GM20431 (cell line): ENCODE measurements at regions not wholly inside any gene's neighbourhood (a gene's known extent, or its start where the extent isn't known, plus 50 kb on each side); places are given as distances from the start of the nearest gene placed in this dataset.

Experiments used
- in situ Hi-C: fragments of 300-500 bp; cut with MseI, MboI; formaldehyde crosslinking; loops from one replicate; pipeline ENCODE4 v1.15.0; 2020; ENCODE audit warnings: low sequenced_read_pairs; ENCODE audit not compliant: unreplicated experiment

DNA sequence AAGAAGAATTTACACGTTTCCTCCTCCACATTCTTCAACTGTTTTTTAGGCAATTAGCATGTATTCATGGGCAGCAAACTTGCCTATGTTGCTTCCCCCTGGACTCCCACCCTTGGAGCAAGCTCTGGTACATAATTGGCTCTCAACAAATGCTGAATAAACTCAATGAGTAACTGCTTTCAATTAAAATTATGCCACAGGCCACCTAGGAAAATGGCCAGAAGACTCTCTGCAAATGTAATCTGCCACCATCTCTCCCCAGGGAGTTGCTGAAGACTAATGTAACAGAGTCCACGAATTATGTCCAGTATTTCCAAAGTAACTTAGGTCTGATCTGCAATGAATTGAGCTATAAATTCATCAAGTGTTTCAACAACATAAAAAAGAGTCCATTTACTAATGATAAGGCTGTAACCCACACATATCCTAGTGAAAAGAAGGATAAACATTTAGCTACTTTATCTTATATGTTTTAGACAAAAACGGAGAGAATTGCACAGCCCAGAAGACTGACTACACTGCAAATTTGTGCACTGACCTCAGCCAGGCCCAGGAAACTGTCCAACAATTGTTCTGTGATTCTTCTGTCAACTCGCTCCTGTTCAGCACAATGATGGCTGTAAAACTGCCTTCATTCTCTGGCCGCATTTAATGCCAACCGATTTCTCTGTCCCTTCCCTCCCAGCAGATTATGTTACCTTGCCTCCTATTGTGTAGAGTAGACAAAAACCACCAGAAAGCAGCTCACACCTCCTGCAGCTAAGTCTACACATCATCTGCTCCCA is 808.6 kb upstream of the ARGLU1 start:
- in situ Hi-C loops: no loop called here

DNA sequence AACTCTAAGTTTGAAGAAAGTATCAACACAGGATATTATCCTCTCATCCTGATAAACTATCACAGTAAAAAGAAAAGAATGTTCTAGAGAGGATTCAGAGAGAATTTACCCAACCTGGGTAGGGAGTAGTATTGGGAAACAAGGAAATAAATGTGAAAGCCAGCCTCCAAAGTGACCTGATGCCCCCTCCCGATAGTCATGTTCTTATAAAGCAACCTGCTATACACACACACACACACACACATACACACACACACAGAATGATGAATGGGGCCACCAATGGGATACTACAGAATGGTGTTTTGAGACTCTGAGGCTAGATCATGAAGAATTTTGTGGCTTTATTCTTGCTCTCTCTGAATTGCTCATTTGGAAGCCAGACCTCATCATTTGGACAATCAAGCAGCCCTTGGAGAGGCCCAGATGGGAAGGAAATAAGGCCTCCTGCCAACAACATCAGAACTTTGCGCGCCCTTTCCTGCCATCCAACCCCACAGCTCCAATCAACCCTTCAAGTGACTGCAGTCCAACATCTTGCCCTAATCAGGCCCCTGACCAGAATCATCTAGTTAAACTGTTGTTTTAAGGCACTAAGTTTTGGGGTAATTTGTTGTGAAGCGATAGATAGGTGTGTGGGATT is 807.9 kb upstream of the ARGLU1 start:
- in situ Hi-C loops: no loop called here

DNA sequence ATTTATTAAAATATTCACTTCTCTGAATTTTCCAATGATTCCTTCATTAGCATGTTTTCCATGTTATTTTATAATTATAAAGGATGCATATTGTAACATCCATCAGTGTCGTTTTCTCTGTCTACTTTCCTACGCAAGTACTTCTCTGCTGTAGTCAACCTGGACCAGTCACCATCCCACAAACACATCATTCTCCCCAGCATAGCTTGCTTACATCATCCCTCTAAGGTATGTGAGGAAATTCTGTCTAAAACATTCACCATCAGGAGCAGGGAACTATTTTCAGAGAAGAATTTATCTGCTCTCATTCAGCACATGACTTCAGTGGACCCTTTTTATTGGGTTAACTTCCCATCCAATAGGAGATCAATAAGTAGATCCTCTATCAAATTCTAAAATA is 806.1 kb upstream of the ARGLU1 start:
- in situ Hi-C loops: no loop called here

DNA sequence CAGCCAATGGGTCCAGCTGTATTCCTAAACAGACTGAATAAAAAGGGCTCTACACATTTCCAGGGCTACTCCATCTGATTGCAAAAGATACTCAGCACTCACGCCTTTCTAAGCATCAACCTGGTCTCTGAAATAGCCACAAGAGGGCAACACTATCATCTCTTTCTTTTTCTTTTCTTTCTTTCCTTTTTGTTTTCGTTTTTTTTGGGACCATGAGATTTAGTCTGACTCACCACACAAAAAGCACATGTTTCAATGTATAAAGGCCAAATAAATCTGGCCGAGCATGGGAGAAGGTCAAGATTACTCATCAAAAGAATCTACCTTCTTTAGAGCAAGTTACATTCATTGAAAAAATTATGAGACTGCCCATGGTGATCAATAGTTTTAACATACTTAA is 805.6 kb upstream of the ARGLU1 start:
- in situ Hi-C loops: no loop called here

DNA sequence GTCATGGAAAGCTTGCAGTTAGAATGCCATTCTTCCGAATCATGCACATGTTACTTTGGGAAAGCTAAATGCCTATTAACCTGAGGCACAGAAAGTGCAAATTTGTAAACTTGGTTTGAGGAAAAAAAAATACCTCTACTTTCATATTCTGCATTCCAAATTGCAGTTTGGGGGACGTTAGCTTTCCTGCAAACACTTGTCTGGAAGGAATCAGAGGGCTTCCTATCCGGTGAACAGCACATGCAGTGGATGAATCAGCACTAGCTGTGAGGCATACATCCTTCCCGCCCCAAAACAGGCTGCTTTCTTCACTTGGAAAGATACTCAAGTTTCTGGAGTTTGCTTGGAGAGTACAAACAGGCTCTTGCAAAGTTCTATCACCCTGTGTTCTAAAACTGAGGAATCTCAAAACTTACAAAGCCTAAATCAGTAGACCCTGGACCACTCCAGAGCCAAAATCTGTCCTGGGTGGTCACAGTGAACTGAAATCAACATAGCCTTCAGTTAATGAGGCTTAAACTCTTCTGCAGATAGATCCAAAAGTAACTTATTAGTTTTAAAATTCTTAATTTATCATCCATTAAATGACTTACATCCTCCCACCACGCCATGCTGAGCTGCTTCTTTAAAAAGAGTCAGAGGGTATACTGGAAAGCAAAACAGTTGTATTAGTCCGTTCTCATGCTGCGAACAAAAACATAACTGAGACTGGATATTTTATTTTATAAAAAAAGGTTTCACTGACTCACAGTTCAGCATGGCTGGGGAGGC is 802.3 kb upstream of the ARGLU1 start:
- in situ Hi-C loops: no loop called here

DNA sequence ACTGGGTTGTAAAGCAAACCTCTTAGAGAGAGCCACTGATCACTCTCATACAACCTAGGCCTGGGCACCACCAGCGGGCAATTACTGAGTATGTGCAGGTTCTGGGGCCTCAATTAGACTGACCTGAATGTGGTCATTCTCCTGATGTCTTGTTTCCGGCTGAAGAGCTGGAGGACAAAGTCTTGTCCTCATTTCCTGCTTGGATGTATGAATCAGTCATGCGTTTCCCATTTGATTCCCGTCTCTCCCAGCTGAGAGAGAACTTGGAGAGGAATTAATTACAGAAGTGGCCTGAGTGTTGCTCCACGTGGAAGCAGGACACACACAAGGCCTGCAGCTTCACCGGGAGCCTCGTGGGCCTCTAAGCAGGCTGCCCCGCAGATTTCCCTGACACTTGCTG is 799.3 kb upstream of the ARGLU1 start:
- in situ Hi-C loops: no loop called here

DNA sequence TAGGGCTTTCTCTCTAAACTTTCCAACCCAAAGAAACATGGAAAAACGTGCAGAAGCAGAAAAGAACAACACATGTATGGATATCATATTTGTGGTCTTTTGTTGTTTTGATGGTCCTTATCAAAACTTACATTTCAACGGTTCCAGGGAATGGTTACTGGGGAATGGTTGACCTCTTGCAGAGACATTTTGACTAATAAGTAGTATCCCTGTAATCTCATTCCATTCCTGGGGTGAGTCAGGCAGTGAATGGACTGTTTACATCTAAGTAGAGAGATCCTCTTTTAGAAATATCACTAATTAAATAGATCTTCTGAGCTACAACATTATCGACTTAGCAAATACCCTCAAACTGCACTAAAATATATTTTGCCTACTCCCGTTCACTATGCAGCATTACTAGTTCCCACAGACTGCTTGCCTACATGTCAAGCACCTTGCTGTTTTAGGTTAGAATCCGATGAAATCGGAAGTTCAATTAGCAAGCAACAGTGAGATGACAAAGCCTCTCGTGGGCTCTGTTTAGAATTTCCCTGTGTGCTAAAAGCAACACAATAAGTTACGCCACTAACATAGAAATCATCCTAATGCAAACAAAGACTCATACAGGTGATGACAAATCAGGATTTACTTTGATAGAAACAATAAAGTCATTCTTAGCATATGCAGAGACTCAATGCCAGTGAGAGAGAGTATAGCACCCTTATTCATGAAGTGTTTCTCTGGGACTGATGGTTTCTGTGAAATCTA is 797.7 kb upstream of the ARGLU1 start:
- in situ Hi-C loops: no loop called here

DNA sequence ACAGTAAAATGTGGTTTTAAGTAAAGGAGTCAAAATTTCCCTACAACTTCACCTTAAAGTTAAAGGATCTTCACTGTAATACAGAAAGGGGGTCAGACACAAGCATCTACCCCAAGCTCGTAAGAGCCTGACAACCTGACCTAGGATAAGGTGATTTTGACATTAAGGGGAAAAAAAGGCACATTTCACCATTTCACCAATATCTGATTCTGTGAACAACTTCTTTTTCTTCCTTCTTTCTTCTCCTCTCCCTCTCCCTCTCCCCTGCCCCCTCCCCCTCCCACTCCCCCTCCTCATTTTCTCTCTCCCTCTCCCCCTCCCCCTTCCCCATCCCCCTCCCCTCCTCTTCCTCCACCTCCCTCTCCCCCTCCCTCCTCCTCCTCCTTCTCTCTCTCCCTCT is 796.7 kb upstream of the ARGLU1 start:
- in situ Hi-C loops: no loop called here

DNA sequence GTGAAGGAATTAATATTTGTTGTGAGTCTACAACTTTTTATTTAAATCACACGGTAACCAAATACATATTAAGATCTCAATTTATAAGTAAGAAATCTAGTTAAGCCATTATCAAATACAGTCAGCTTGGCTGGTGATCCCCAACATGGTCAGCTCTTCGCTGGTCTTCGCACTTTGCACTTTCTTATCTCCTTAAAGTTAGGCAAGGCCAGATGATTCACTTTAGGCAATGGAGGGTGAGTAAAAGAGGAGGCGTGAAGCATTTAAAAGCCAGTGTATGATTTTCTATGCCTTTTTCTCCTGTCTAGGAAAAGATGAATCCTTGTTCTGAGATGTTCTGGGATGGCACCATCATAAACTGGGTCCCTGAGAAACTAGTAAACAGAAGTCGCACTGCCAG is 793.7 kb upstream of the ARGLU1 start:
- in situ Hi-C loops: no loop called here

DNA sequence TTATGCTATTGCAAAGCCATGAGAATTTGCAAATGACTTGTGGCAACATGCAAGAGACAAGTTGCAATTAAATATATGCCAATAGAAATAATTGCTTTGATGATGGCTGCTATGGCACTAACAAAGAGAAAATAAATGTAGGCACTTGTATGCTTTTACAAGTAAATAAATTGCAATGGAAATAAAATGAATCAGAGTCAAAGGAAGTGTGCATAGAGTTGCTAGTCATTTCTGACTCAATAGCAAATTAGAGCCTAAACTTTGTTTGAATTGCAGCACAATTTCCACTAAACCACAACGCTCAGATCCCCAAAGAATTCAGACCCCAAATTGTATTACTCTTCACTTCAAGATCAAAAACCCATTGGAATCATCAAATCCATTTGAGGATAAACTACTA is 792.1 kb upstream of the ARGLU1 start:
- in situ Hi-C loops: no loop called here

DNA sequence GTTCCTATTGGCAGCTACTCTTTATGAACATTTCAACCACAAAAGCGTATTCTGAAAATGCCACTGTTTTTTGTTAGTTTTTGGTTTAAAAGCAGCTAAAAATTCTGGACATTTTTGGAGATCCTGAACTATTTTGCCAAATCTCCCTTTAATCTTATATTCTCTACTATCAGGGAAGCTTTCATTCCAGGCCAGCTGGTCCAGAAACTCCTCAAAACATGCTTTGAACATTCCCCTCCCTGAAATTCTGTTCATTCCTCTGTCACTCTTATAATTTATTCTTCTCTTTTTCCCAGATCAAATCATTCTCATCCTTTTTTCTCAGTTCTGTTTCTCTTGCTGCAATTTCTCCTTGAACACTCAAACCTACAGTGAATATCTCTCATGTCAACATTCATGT is 790.9 kb upstream of the ARGLU1 start:
- in situ Hi-C loops: no loop called here

DNA sequence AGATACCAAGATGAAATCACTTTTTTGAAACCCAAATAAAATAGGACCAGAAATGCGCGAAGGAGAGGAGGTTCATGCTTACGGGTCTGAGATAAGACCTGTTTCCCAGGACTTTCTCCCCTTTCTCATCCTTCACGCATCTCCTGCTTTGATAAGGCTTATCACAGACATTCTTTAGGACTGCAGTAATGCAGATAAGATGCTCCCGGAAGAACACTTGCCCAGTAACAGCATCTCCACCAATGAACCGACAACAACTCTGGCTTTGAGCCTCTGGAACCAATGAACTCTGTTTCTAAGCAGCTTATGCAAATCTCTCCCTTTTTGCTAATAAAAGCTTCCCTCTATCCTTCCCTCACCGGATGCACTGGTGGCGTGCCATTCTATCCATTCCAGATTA is 783.4 kb upstream of the ARGLU1 start:
- in situ Hi-C loops: no loop called here

DNA sequence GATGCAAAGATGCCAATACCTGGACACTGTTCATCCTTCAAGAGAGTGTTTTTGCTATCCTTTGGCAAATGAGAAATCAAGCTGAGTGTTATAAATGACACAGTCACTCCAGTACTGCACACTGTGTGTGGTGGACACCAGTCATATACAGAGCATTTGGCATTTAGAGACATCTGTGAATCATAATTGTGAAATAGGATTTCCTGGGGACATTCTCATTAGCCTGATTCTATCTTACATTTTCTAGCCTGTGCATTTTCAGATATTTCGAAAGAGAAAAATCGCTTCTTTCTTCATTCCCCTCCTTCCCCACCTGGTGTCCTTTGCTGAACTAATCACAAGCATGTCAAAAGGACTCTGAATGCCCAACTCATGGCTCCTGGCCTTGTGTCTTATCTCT is 781.0 kb upstream of the ARGLU1 start:
- in situ Hi-C loops: no loop called here

DNA sequence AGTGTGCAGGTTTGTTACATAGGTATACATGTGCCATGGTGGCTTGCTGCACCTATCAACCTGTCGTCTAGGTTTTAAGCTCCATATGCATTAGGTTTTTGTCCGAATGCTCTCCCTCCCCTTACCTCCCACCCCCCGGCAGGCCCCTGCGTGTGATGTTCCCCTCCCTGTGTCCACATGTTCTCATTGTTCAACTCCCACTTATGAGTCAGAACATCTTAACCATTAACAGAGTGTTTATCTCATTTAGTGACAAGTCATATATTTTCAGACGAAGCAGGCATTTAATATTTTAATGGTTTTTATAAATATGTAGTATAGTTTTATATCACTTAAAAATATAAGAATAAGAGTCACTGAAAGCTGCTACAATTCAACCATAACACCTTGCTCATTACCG is 780.5 kb upstream of the ARGLU1 start:
- in situ Hi-C loops: no loop called here

DNA sequence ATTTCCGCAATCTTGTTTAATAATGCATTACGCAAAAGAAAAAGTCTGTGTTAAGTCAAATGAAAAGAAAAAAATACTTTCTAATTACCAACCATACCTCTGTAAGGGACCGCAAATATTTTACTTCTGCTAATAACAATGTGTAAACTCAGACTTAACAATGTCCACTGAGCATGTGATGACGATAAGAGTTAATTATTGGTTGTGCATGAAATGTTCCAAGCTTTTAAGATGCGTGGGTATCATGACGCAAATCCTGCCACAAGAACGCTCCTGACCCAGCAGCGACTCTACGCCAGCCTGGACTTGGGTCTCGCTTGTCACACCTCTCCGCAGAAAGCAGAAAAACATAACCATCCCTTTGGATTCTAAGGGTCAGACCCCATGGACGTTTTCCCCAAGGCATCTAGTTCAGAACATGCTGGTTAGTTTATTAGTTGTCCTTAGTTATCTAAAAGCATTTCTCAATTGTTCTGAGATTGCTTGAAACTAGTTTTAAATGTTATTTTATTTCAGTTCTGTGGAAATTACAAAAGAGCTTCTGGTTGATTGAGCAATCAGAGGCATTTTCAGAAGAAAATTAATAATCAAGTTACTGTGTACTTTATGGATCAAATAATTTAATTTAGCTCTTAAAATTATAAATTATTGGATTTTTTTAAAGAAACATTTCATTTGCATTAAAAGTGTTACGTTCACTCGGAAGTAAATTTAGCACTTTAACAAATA is 779.9 kb upstream of the ARGLU1 start:
- in situ Hi-C loops: no loop called here

DNA sequence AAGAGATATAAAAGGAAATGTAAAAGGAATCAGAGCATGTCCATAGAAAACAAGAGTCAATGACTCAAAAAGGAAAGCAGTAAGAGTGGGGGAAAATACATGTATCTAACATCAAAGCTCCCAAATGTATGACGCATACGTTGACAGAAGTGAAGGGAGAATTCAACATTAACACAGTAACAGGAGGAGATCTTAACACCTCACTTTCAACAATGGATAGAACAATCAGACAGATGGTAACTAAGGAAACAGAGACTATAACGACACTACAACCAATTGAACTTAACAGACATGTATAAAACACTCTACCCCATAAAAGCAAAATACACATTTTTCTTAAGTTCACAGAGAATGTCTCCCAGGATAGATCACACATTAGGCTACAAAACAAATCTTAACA is 774.8 kb upstream of the ARGLU1 start:
- in situ Hi-C loops: no loop called here

DNA sequence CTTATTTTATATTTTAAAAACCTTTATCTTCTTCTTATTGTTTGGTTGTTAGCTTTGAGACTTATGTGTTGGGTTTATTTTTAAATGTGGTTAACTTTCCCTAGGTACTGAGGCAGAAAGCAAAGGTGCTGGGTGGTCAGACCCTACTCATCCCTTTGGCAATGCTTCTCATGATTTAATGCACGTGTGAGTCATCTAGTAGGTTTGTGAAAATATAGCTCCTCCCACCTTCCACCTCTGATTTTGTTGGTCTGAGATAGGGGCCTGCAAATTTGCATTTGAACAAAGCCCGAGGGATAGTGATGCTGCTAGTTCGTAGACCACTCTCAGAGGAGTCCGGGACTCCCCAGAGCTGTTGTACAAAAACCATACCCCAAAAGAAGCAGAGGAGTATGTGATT is 771.3 kb upstream of the ARGLU1 start:
- in situ Hi-C loops: no loop called here

DNA sequence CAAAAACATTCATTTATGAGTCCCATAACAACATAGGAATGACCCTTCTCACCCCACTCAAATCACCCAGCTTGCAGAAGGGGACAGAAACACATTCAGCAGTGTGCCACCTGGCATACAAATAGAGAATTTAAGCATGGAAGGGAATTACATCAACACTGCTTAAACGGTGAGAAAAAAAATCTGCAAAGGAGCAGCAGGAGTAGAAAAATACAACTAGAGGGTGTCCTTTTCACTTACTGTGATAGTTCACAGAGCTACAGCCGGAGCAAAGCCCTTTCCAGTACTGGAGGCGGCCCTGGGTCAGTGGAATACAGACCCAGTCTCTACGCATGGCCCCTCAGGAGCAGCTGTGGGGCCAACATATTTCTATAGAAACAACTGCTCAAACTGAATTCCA is 764.3 kb upstream of the ARGLU1 start:
- in situ Hi-C loops: no loop called here

DNA sequence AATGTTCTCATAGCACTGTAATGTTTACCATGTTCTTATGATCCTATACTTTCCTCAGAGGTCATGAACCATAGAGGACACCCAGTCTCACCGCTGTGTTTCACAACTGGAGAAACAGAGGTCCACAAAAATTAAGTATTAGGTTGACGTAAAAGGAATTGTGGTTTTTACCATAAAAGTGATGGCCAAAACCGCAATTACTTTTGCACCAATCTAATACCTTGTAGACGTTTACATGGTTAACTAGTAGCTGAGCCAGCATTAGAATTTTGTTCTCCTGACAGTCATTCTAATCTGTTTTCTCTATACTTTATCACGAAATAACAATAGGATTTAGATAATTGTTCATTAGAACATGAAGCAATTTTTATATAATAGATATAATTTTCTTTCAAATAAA is 763.4 kb upstream of the ARGLU1 start:
- in situ Hi-C loops: no loop called here

DNA sequence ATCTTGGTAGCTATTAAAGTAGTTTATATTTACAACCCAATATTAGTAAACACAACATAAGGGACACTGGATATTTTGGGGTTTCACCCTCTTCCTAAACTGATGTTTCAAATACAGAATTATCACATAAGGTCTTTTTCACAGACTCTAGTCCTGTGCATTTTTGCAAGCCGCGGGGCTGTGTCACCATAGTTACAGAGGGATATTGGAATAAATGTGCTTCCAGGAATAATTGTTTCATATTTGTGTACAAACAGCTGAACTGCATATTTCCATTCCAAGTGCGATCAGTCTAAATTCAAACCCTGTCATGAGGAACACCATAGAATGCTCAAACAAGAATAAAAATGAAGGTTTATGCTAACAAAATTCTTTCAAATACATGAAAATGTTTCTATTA is 762.5 kb upstream of the ARGLU1 start:
- in situ Hi-C loops: no loop called here
